Activated T-helper 1 cell treated with anti-CD3 and anti-CD28 coated beads, Interleukin-12 subunit alpha, Interleukin-12 subunit beta, Interleukin-2, Interleukin-4 antibody, amounts not matched to agents 30 ng/mL and 10 ng/mL and 1 ng/mL, durations not matched to agents 14 hours and 24 hours and 36 hours (primary cell): ENCODE measurements at regions not wholly inside any gene's neighbourhood (a gene's known extent, or its start where the extent isn't known, plus 50 kb on each side); places are given as distances from the start of the nearest gene placed in this dataset.

Experiments used
- DNase-seq: peaks from one replicate; pipeline ENCODE4 v3.0.0; 2021; ENCODE audit warnings: low spot score
- H3K27ac Mint-ChIP-seq: one replicate; pipeline ENCODE4 v1.8.0; 2021; ENCODE audit warnings: mild to moderate bottlenecking, mixed read lengths
- H3K27me3 Mint-ChIP-seq: one replicate; pipeline ENCODE4 v1.8.0; 2022; ENCODE audit warnings: mild to moderate bottlenecking, moderate library complexity, mixed read lengths; ENCODE audit not compliant: insufficient read depth
- H3K36me3 Mint-ChIP-seq: one replicate; pipeline ENCODE4 v1.8.0; 2021; ENCODE audit warnings: low read depth, mixed read lengths
- H3K4me1 Mint-ChIP-seq: one replicate; pipeline ENCODE4 v1.8.0; 2021; ENCODE audit warnings: low read depth, mixed read lengths
- H3K4me3 Mint-ChIP-seq: one replicate; pipeline ENCODE4 v1.8.0; 2021; ENCODE audit warnings: mild to moderate bottlenecking, moderate library complexity, mixed read lengths
- H3K9me3 Mint-ChIP-seq: one replicate; pipeline ENCODE4 v1.8.0; 2021; ENCODE audit warnings: mixed read lengths
- intact Hi-C: fragments of 100-400 bp; cut with micrococcal nuclease; formaldehyde crosslinking; loops from one replicate; pipeline ENCODE4 v1.15.1; 2024

DNA sequence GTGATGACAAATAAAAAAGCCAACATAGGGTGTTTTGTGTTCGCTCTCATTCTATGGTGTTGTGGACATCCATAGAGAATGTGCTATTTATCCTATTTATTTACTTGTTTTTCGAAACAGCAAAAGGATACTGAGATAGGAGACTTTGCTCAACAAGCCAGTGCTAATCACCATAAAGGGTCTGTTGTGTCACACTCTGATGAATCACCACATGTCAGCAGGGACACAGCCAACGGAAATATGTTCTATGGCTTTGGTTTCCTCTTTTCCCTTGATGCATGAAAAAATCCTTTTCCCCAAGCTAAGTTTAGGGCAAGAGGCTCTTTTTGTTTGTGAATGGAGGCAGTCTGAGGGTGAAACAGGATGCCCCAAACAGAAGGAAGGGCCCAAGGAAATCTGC, 154.3 kb downstream of the RNF152 start:
- no peaks in the 10 kb centered on the region for H3K36me3 Mint-ChIP-seq
- peaks cover 8% of the 10 kb centered on the region for H3K27me3 Mint-ChIP-seq
- no peaks in the 10 kb centered on the region for H3K4me1 Mint-ChIP-seq
- no peak for DNase-seq
- H3K4me3 Mint-ChIP-seq: no peak overlapping the region
- H3K27ac Mint-ChIP-seq: no peak overlapping the region
- H3K9me3 Mint-ChIP-seq: no peaks in the 10 kb centered on the region
- intact Hi-C loops: no loop called here

DNA sequence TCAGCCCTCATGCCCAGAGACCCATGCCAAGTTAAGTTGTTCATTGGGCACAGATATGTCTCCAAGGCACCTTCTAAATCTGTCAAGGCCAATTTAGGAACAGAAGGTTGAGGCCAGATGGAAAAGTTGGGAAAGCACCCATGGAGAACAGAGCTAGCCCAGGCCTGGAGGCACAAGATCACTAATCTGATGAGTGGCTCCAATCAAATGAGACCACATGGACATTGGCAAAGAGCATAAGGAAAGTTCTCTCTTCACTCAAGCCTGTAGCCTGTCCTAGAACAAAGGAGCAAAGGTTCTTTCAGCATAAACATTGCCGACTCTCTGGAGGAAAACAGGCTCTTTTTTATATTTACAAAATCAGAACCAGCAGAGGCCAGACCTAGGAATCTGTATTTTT, 154.8 kb downstream of the RNF152 start:
- H3K36me3 Mint-ChIP-seq: no peaks in the 10 kb centered on the region
- H3K9me3 Mint-ChIP-seq: no peaks in the 10 kb centered on the region
- peaks cover 8% of the 10 kb centered on the region for H3K27me3 Mint-ChIP-seq
- no peak overlapping the region for H3K4me3 Mint-ChIP-seq
- H3K27ac Mint-ChIP-seq: no peak overlapping the region
- no peaks in the 10 kb centered on the region for H3K4me1 Mint-ChIP-seq
- DNase-seq: no peak
- intact Hi-C loops: no loop called here

DNA sequence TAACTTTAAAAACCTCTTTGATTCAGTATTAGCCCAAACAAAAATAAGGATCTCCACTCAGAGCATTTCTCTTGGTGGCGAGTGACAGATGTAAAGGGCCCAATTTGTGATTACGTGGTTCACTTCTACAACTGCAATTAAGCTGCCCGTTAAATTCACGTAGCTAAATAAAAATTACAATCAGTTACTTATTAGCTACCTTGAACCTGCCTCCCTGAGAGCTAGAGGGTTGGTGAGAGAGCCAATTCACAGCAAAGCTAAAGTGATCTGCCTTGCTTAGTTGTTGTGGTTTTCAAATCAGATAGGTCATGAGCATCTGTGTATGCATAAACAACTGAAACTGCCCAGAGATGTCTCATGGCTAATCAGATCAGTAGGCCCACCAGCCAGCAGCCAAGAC, 156.7 kb downstream of the RNF152 start:
- Mint-ChIP-seq H3K36me3 (no peaks in the 10 kb centered on the region), H3K4me3 (no peak overlapping the region), H3K9me3 (no peaks in the 10 kb centered on the region), H3K4me1 (no peaks in the 10 kb centered on the region), H3K27me3 (peaks cover 8% of the 10 kb centered on the region), H3K27ac (no peak overlapping the region)
- no peak for DNase-seq
- intact Hi-C loops: no loop called here

DNA sequence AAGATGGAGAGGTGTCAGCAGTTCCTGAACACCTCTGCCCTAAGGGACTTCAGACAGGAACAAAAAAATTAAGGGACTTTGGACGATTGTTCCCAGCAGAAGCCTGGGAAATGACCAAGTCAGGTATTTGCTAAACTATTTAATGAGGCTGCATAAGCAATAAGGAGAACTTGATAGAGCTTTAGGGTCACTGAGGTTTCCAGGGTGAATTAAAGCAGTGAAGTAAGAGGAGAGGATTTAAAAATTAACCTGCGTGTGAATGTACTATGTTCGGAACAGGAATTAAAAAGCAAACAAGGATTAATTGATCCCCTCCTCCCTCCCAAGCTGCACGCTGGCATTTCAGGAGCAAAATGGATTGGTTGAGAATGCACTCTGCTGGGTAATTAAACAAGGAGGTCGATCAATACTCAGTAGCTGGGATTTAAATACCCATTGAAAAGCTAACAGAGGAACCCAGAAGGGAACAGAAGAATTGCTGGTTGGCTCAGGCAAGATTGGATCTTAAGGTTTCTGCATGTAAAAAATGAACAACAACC, 157.2 kb downstream of the RNF152 start:
- H3K27ac Mint-ChIP-seq: no peak overlapping the region
- peaks cover 8% of the 10 kb centered on the region for H3K27me3 Mint-ChIP-seq
- intact Hi-C loops: no loop called here
- H3K36me3 Mint-ChIP-seq: no peaks in the 10 kb centered on the region
- H3K4me1 Mint-ChIP-seq: no peaks in the 10 kb centered on the region
- no peak for DNase-seq
- no peak overlapping the region for H3K4me3 Mint-ChIP-seq
- no peaks in the 10 kb centered on the region for H3K9me3 Mint-ChIP-seq

DNA sequence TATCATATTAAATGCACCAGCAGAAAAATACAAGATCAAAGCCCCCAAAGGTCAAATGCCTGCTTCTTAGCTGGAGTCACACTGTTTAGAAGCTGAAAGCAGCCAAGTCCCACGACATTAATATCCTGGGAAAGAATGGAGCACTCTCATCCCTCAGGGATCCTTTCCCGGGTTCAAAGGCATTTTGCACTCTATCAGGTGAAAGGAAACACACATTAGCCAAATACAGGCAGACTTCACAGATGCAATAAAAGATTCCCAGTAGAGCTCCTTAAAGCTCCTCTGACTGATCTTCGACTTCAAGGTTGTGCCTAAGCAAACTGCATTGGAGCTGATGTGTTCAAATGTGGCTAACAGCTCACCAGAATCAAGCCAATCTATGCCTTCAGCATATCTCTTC, 158.4 kb downstream of the RNF152 start:
- Mint-ChIP-seq H3K27me3 (peaks cover 8% of the 10 kb centered on the region), H3K4me1 (no peaks in the 10 kb centered on the region), H3K9me3 (no peaks in the 10 kb centered on the region), H3K36me3 (no peaks in the 10 kb centered on the region), H3K27ac (no peak overlapping the region), H3K4me3 (no peak overlapping the region)
- intact Hi-C loops: no loop called here
- no peak for DNase-seq

DNA sequence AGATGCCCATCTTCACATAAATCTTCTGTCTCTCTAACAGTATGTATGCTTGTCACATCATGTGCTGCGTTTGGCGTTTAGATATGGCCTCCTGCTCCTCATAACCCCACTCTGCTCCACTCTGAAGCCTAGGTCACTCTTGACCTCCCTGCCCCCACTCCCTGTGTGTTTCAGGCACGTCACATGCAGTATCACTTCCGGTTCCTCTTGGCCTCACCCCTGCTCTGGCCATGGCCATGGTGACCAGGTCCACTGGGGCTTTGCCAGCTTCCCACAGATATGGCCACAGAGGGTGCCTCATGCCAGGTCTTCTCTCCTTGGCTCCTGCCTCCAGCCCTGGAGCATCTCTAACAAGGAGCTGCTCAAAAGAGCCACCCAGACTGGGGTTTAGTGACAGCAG, 160.0 kb downstream of the RNF152 start:
- Mint-ChIP-seq H3K9me3 (no peaks in the 10 kb centered on the region), H3K36me3 (no peaks in the 10 kb centered on the region), H3K27me3 (peaks cover 8% of the 10 kb centered on the region), H3K4me1 (no peaks in the 10 kb centered on the region), H3K4me3 (no peak overlapping the region), H3K27ac (no peak overlapping the region)
- intact Hi-C loops: no loop called here
- no peak for DNase-seq

DNA sequence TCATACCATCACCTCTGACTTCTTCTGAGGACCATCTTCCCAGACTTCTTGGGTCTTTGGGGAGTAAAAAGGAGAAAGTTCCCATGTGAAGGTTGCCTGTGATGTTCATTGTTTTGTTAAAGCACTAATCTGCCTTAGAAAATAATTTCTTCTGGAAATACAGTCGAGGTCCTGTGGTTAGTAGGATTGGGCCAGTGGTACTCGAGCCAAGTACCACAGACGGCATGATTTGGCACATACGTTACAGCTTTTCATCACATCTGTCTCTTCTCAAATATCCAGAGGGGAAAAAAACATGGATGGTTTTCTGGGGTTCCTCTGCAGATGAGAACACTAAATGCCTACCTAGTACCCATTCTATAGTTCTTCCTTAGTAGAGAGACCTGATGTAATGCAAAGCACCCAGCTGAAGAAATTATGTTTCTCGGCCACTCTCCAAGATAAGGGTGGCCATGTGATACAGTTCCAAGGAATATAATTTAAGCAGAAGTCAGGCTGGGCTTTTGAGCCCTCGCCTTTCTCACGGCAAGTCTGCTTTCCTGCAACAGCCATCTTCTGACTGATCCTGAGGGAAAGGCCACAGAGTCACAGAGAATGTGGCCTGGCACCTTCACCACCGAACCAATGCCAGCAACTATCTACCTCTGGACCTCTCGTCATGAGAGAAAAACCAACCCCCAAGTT, 161.0 kb downstream of the RNF152 start:
- no peak overlapping the region for H3K4me3 Mint-ChIP-seq
- H3K27me3 Mint-ChIP-seq: peaks cover 8% of the 10 kb centered on the region
- DNase-seq: no peak
- intact Hi-C loops: no loop called here
- no peaks in the 10 kb centered on the region for H3K9me3 Mint-ChIP-seq
- no peaks in the 10 kb centered on the region for H3K36me3 Mint-ChIP-seq
- no peaks in the 10 kb centered on the region for H3K4me1 Mint-ChIP-seq
- H3K27ac Mint-ChIP-seq: no peak overlapping the region

DNA sequence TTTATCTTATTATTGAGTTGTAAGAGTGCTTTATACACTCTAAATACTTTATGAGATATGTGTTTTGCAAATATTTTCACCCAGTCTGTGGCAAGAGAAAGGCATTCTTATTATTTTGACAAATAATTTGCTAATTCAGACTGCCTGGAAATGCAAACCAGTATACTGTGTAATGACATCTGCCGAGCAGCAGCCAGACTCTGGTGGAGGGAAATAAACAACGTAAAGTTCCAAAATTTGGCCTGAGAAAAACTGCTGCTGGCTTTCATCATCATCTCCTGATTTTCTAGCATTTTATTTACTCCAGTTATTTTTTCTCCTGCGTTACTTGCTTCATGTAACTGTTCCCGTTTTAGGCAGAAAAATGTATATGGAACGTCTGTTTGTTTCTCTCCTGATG, 161.6 kb downstream of the RNF152 start:
- Mint-ChIP-seq H3K9me3 (no peaks in the 10 kb centered on the region), H3K27me3 (peaks cover 8% of the 10 kb centered on the region), H3K4me1 (no peaks in the 10 kb centered on the region), H3K27ac (no peak overlapping the region), H3K4me3 (no peak overlapping the region), H3K36me3 (no peaks in the 10 kb centered on the region)
- no peak for DNase-seq
- intact Hi-C loops: no loop called here

DNA sequence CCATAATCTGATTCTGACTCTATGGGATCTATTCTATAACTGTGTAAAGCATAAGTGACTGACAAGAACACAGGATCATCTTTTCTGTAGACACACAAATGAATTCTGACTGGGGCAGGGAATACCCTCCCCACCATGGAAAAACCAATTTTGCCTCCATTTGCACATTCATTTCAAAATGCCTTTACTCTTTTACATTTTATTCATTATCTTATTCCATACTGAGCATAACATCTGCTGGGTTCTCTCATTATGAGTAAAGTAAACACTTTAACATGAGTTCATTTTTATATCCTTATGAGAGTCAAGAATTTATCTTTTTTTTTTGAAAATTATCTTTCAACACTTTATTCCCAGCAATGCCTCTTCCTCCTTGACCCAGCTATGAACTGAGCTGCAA, 163.5 kb downstream of the RNF152 start:
- Mint-ChIP-seq H3K27me3 (no peaks in the 10 kb centered on the region), H3K4me3 (no peak overlapping the region), H3K4me1 (no peaks in the 10 kb centered on the region), H3K27ac (no peak overlapping the region), H3K36me3 (no peaks in the 10 kb centered on the region), H3K9me3 (no peaks in the 10 kb centered on the region)
- intact Hi-C loops: no loop called here
- no peak for DNase-seq

DNA sequence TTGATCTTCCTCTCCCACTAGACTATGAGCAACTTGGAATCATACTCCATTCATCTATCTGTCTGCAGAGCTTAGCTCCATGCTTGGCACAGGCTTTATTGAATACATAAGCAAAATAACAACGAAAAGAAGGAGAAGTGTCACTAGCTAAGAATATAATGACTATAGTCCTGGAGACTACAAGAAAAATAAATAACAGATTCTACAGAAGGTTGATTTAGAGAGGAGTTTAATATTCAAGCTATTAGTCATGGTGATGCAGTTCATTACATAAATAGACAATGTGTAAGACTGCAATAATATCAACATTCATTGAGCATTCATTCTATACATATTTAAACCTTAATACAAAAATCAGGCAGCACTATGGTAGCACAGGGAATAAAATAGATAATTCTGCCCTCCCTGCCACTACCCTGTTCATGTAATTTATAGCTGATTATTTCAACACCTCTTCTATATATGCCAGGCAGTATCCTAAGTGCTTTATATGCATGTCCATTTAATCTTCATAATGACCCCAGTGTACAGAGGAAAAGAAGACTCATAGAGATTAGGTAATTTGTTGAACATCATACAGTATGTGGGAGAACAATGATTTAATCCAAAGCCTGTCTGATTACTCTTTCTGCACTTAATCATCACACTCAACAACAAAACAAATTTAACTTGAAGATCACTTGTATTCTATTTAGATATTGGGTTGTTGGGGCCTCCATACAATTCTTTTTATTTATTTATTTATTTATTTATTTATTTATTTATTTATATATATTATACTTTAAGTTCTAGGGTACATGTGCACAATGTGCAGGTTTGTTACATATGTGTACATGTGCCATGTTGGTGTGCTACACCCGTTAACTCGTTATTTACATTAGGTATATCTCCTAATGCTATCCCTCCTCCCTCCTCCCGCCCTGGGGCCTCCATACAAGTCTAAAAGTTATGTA, 165.3 kb downstream of the RNF152 start:
- H3K27me3 Mint-ChIP-seq: no peaks in the 10 kb centered on the region
- no peak overlapping the region for H3K4me3 Mint-ChIP-seq
- H3K27ac Mint-ChIP-seq: no peak overlapping the region
- no peaks in the 10 kb centered on the region for H3K9me3 Mint-ChIP-seq
- intact Hi-C loops: no loop called here
- no peaks in the 10 kb centered on the region for H3K4me1 Mint-ChIP-seq
- H3K36me3 Mint-ChIP-seq: no peaks in the 10 kb centered on the region
- no peak for DNase-seq

DNA sequence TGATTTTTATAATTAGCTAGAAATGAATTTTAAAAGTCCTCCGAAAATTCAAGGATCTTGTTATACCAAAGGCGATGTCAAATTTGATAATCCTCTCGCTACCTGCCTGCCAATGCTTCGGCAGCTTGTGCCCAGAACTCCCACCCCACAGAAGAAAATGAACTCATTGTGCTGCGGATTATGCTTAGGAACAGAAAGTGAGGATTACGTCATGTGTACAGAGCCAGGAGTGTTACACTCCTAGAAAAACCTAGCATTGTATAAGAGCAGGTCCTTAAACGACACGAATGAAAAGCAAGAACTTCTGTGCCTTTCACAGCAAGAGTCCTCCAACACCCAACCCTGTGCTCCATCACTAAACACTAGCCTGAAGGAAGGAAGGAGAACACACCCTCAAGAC, 168.3 kb downstream of the RNF152 start:
- H3K36me3 Mint-ChIP-seq: no peaks in the 10 kb centered on the region
- DNase-seq: no peak
- intact Hi-C loops: no loop called here
- no peak overlapping the region for H3K4me3 Mint-ChIP-seq
- H3K27ac Mint-ChIP-seq: no peak overlapping the region
- no peaks in the 10 kb centered on the region for H3K9me3 Mint-ChIP-seq
- peaks cover 4% of the 10 kb centered on the region for H3K27me3 Mint-ChIP-seq
- no peaks in the 10 kb centered on the region for H3K4me1 Mint-ChIP-seq

DNA sequence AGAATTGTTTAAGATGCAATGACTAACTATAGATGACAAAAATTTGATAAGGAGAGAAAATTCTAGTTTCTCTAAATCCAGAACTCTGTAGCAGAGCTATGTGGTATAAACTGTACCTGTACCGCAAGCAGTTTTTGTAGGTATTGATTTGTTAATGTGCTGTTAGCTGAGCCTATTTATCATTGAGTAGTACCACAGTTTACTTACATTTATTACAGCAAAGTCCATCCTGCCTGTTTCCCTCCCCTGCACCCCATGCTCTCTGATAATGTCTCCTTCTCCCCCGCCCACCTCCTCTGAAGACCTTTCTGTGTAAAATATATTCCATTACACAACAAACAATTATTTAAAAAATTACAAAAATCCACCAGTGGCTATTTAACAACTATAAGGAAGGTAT, 170.6 kb downstream of the RNF152 start:
- Mint-ChIP-seq H3K27ac (no peak overlapping the region), H3K27me3 (peaks cover 4% of the 10 kb centered on the region), H3K4me3 (no peak overlapping the region), H3K9me3 (no peaks in the 10 kb centered on the region), H3K36me3 (no peaks in the 10 kb centered on the region), H3K4me1 (no peaks in the 10 kb centered on the region)
- no peak for DNase-seq
- intact Hi-C loops: no loop called here

DNA sequence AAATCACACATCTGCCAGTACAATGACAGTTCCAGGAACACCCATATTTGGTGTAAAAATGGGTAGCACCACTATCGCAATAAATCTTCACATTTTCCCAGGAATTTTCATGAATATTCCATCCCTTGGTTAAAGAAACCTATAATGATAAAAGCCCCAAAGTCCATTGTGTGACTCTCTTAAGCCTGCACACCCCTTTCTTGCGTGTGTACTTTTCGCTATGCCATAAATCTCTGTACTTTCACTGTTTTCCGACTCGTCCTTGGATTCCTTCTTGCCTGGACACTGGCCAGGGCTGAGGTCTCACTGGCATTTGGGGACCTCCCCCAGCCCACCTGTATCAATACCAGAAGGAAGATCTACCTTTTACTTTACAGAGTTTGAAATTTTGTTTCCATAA, 172.3 kb downstream of the RNF152 start:
- DNase-seq: no peak
- Mint-ChIP-seq H3K4me1 (no peaks in the 10 kb centered on the region), H3K36me3 (no peaks in the 10 kb centered on the region), H3K4me3 (no peak overlapping the region), H3K27ac (no peak overlapping the region), H3K9me3 (no peaks in the 10 kb centered on the region), H3K27me3 (peaks cover 4% of the 10 kb centered on the region)
- intact Hi-C loops: no loop called here
